Stimulated activated CD4-positive, alpha-beta T cell treated with anti-CD3 and anti-CD28 coated beads, Interleukin-12 subunit alpha, Interleukin-12 subunit beta, amount 100 ng/mL, for 48 hours (primary cell): ENCODE measurements at regions not wholly inside any gene's neighbourhood (a gene's known extent, or its start where the extent isn't known, plus 50 kb on each side); places are given as distances from the start of the nearest gene placed in this dataset.

ENCODE experiments used
- DNase-seq, 3 donors: peaks; one replicate each; pipeline ENCODE4 v3.0.0-alpha.2; 2020; ENCODE audit warnings: low read depth in 2 of 3, low spot score in 1 of 3

DNA sequence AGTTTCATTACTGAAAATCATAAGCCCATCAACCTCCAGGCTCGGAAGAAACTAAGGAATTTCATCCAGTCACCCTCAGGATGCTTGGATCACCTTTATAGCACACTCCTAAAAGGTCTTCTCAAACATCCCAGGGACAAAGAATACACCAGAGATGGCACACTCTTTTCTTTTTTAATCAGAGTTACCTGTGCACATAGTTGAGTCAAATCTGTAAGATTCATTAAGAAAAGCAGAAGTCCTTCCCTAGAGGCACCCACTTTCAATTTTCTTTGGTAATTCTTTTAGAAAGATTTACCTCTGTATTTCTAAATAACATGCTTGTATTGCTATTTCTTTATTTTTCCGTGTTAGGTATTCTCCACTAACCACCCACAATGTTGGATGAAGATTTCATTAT lies 50.6 kb upstream of the IL6 start:
- DNase-seq, result no peak

DNA sequence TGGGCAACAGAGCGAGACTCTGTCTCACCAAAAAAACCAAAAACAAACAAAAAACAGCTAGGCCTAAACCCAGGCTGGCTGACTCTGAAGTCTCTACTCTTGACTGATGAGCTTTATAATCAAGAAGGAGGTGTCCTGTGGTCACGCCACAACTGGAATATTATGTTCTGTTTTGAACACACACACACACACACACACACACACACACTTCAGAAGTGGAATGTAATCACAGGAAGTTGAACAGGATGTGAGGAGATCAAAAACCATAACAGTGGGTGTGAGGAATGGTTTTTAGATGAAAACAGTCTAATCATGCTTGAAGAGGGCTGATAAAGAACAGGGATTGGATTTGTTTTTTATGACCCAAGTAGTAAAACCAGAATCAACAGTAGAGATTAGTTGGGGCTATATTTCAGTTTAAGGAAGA lies 51.1 kb upstream of the IL6 start:
- no peak for DNase-seq

DNA sequence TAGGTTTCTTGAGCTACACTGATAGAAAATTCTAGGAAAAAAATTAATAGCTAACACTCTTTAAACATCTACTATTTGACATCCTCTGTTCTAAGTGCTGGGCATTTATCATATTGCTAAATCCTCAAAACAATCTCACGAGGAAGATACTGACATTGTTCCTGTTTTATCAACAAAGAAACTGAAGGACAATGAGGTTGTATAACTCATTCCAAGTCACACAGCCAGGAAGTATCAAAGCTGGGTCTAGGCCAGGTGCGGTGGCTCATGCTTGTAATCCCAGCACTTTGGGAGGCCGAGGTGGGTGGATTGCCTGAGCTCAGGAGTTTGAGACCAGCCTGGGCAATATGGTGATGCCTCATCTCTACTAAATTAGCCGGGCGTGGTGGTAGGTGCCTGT lies 51.6 kb upstream of the IL6 start:
- DNase-seq, result no peak

DNA sequence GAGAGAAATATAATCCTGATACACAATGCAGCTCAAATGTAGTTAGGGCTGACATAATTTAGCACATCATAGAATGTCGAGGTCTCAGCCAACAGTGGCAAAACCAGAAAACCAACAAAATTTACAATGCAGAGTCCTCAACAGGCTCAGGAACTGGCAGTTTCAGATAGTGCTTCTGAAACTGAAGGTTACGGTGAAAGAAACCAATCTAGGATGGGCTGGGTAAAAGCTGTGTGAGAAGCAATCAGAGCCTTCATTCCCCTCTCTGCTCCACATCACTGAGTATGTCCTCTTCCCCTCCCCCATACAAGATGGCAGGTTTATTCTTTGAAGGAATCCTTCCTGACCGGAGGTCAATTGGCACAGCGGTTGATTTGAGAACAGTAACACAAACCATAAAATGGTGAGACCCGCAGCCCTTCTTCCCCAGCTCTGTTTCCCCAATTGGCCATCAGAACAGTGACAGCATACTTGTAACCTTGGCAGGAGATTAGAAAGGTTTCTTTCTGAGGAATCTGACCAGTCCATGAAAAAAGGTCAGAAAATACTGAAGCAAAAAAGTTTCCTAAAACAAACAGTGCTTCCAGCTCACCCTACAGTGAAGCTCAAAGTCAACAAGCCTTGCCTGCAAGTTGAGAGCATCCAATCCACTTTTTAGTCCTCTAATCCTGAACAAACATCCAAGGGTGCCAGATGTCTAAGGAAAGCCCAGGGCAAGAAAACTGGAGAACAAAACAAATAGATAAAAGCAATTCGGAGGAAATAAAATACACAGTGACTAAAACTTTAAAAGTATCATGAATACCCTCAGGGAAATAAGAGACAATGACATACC lies 53.9 kb upstream of the IL6 start:
- no peak for DNase-seq

DNA sequence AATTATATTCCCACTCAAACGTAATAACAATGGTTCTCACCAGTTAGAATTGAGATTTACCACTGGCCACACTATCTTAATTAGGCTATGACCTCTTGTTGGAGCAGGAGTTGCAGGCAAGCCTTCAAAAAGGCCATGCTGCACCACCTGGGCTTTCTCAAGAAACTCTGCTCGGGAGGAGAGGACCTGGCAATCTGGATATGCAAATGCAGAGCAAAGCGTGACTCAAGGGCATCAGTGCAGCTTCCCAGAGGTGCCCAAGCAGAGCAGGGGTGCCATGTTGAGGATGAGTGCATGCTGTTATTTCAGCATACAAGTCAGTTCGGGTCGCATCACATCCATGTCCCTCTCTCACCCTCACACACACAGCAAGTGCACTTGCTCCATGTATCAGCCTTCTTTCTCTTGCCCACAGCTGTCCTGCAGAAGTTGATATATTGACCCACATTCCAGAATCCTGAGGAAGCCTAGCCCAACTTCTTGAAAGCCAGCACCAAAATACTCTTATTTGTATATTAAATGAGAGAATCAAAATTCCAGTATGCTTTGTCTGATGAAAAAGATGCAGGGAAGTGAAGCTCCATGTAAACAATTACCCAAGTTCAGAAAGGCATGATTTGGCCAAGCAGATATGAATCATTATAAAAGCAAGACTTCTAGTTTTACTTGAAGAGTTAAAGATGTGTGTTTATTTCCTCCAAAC lies 55.7 kb upstream of the IL6 start:
- DNase-seq, result no peak

DNA sequence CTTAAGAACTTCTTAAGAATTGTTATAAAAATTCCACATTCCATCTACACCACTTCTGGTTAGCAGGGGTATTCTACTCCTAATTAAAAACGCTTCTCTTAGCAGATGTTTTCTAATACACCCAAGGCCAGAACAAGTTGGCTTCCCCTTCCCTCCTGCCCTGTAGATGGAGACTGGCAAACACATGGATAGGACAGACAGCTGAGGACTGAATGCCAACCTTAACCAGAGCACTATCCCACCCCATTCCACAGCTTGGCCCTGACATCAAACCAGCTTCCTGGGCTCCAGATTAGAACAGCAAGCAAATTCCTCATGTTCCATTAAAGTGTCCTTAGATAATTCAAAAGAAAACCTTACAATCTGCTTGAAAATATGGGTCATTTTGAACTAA lies 56.6 kb upstream of the IL6 start:
- DNase-seq, result no peak

DNA sequence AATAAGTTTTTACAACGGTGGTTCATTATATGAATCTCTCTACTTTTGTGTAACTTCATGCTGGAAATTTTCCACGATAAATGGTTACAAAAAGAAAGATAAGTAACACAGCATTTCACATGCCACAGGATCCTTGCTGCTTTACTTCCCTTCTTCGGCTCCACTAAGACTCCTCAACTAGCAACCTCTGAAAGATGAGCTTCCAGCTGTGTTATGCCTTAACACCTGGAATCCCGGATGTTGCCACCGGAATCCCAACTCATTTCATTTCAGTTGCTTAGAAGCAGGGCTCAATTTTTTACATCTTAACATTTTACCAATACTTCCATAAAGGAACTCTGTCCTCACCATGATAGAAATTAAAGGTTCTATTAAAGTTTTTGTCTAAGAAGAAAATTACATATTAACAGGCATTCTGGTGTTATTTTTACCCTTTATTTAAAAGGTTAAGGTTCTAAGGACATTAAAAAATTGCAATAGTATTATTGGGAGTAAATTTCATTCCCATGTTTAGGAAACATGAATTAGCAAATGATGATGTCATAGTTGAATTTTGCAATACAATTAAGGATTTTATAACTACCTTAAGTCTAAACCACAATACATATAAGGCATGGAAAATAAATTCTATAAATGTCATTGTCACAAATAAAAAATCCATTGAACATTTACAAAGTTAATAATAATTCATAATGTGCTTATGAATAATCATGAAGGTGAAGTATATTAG lies 57.1 kb upstream of the IL6 start:
- no peak for DNase-seq

- no peak for DNase-seq
Measured at GRCh38 chr7:22668971-22669401, 58.0 kb upstream of the IL6 start.

- no peak for DNase-seq
Measured at GRCh38 chr7:22667562-22668239, 59.3 kb upstream of the IL6 start.

DNA sequence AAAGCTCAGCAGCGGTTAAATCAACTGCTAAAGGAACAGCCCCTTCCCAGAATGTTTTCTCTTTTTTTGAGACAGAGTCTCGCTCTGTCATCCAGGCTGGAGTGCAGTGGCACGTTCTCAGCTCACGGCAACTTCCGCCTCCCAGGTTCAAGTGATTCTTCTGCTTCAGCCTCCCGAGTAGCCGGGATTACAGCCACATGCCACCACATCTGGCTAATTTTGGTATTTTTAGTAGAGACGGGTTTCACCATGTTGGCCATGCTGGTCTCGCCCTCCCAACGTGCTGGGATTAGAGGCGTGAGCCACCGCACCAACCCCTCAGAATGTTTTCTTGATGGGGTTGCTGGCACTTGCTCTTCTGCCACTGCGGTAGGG lies 59.8 kb upstream of the IL6 start:
- DNase-seq, result no peak

GRCh38 chr7:22666732-22667131 lies 60.3 kb upstream of the IL6 start:
- DNase-seq, result no peak

DNA sequence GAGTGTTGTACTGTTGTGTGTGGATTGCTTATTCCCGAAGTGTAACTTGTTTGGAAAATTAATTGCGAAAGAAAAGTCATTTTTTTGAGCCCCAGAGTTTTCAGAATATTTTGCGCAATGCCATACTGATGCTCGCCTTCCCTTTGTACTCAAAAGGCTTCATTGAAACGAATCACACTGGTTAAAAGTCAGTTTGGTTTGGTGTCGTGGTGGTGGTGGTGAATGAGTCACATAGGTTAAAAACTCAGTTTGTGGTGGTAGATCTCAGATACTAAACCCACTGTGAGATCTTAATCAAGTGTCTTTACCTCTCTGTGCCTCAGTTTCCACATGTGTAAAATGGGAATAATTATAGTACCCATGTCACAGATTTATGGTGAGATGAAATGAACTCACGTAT lies 61.1 kb upstream of the IL6 start:
- peak in 1 of 3 donors; percentile 28 for DNase-seq

- no peak for DNase-seq
Measured at GRCh38 chr7:22664988-22665798, 61.8 kb upstream of the IL6 start.

- no peak for DNase-seq
Measured at GRCh38 chr7:22663721-22664120, 63.3 kb upstream of the IL6 start.

GRCh38 chr7:22663357-22663718 lies 63.7 kb upstream of the IL6 start:
- DNase-seq, result no peak

DNA sequence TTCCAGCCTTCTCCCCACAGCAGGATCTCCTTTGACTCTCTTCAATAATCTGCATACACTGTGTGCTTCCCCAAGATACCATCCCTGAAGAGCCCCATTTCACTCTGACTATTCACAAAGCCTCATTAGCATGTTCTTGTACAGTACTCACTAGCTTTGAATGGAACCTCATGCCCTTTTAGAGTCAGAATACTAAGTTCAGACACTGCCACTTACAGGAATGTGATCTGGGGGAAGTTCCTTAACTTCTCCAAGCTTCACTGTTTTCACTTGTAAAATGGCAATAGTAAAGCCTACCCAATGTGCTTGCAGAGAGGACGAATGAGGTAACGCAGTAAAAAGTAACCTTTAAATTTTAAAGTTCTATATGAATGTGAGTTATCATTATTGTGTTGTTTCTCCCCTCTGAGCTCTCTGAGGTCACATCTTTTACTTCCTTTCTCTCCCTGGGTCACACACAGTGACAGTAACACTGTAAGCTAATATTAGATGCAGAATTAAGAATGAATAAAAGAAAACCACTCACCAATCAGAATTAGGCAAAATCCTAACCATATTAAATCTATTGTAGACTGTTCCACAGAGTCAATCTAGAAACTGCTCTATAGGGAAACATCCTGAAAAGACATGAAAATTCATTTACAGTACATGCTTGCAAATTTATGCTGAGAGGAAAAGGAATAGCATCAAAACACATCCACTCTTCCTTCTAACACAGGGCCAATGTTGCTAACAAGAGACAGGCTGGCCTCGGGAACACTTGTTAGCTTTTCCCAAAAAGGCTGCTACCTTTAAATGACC lies 64.2 kb upstream of the IL6 start:
- DNase-seq, result no peak

GRCh38 chr7:22662036-22662435 lies 65.0 kb upstream of the IL6 start:
- DNase-seq, result no peak

DNA sequence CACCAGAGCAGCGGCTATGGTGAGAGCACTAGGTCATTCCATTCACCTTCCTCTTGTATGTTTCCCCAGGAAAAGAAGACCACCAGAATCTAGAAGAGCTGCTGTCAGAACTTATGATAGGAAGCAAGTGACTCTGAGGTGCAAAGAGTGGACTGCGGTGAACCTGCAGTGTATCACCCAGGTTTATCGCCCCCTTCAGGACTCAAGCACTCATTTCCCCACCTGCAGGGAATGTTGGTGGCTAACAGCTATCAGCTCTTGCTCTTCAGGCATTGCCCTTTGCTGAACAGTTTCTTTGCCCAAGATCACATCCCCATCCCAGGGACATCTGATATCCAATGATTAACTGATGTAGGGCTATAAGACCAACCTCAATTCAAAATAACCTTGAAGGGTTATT lies 66.3 kb upstream of the IL6 start:
- DNase-seq, result no peak

DNA sequence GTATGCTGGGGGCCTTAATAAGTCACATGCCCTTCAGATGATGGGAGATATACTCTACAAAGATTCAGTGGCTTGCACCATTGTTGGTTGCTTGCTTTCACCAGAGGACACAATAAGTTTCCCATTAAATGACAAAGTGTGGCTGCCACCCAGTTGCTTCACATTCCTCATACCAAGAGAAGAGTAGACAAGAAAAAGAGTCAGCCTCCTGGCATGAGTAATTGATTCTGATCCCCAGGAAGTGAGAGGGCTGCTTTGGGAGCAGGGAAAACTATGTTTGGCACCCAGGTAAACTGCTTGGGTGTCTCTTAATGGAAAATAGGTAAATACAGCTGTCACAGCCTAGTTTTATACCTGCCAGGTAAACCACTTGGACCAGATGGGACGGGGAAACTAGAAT lies 66.7 kb upstream of the IL6 start:
- no peak for DNase-seq

DNA sequence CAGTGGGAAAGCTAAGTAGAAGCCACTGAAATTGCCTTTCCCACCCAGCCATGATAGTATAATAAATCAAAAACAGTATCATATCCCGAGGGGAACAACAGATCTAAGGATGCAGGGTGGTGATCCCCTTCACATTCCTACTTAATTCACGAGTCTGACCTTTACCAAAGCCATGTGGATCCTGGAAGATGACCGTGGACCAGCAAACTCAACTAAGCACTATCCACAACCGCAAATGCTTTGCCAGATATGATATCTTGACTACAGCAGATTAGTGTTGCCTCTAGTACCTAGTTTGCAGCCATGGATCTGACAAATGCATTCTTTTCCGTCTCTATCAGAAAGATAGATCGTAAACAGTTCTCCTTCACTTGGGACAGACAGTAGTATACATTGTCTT lies 67.3 kb upstream of the IL6 start:
- DNase-seq, result no peak
